K562 (cell line): ENCODE measurements at regions not wholly inside any gene's neighbourhood (a gene's known extent, or its start where the extent isn't known, plus 50 kb on each side); places are given as distances from the start of the nearest gene placed in this dataset.

Source experiments
- ATAC-seq: fragments of 200-7000 bp; cut with Tn5 transposase; 3 replicates; pipeline ENCODE4 v1.9.1; 2020; ENCODE audit warnings: moderate library complexity
- BruUV-seq: library from RNA; stranded (reverse); fragments of 400-500 nt; replicated peaks from 2 replicates; lab custom pipeline; 2021; lab: Mats Ljungman, UMichigan
- CTCF ChIA-PET: fragments of 300-600 bp; formaldehyde crosslinking; extraction: SDS; loops from one replicate; lab custom pipeline; 2021; ENCODE audit warnings: low intra/inter-chr PET ratio; lab: Yijun Ruan, JAX
- POLR2A ChIA-PET: fragments of 300-600, 350-650 bp; sonication (Branson Sonifier 250); formaldehyde crosslinking; extraction: SDS; loops from one replicate; lab custom pipeline; 2021; ENCODE audit warnings: antibody characterized with exemption, inconsistent platforms; lab: Yijun Ruan, JAX
- DNase-seq, 4 experiments: peaks; one replicate each; pipeline versions ENCODE4 v3.0.0 to v3.0.0-alpha.2; 2011 to 2018; ENCODE audit warnings: low spot score in 3 of 4, mixed read lengths in 3 of 4; ENCODE audit errors: extremely low read depth in 1 of 4
- FAIRE-seq: peaks from 2 replicates; lab custom pipeline; 2011; peaks lifted over from hg19 to GRCh38; lab: Jason Lieb, UNC
- H2AFZ ChIP-seq: 2 replicates; pipeline ENCODE4 v1.6.0; 2011; ENCODE audit warnings: low read depth, low read length, control low read depth, inconsistent platforms
- H3K27ac ChIP-seq: fragments of 200-600 bp; 3 replicates; pipeline ENCODE4 v1.8.0; 2011; ENCODE audit warnings: low read depth, mild to moderate bottlenecking, control low read depth, inconsistent platforms, low read length, moderate library complexity, mixed read lengths; ENCODE audit errors: extremely low read depth
- H3K27me3 ChIP-seq, 2 experiments: fragments of 300-600 bp in 1 of 2; 2 replicates in 1 of 2; 3 replicates in 1 of 2; pipeline versions ENCODE4 v1.6.0 to v1.8.0; 2011; ENCODE audit warnings: inconsistent platforms in 2 of 2, low read length in 2 of 2, mild to moderate bottlenecking in 1 of 2, mixed read lengths in 1 of 2, moderate library complexity in 1 of 2; ENCODE audit not compliant: control insufficient read depth in 2 of 2, insufficient read depth in 2 of 2
- H3K36me3 ChIP-seq: fragments of 300-600 bp; 3 replicates; pipeline ENCODE4 v1.8.0; 2011; ENCODE audit warnings: mild to moderate bottlenecking, low read length, inconsistent platforms; ENCODE audit not compliant: control insufficient read depth, insufficient read depth
- H3K4me1 ChIP-seq, 2 experiments: fragments of 200-600 bp in 1 of 2; replicated peaks in 1 of 2; 2 replicates in 1 of 2; 3 replicates in 1 of 2; pipeline versions ENCODE4 v1.5.1 to v1.8.0; 2011; ENCODE audit warnings: inconsistent platforms in 2 of 2, low read length in 2 of 2, mild to moderate bottlenecking in 1 of 2, mixed read lengths in 1 of 2, moderate library complexity in 1 of 2; ENCODE audit not compliant: control insufficient read depth in 2 of 2, insufficient read depth in 2 of 2
- H3K4me2 ChIP-seq: 2 replicates; pipeline ENCODE4 v1.6.1; 2011; ENCODE audit warnings: low read length, control low read depth, inconsistent platforms, mixed read lengths; ENCODE audit not compliant: insufficient read depth
- H3K4me3 ChIP-seq: fragments of 200-600 bp; sonication (generic), shearing (Covaris generic); 2 replicates; pipeline ENCODE4 v1.5.1; 2016; ENCODE audit warnings: control low read depth, inconsistent platforms
- H3K79me2 ChIP-seq: fragments of 200-600 bp; 3 replicates; pipeline ENCODE4 v1.8.0; 2011; ENCODE audit warnings: low read length, inconsistent platforms; ENCODE audit not compliant: control insufficient read depth, insufficient read depth
- H3K9ac ChIP-seq, 2 experiments: 2 replicates each; pipeline versions ENCODE4 v1.6.0 to v1.6.1; 2011; ENCODE audit warnings: low read depth in 2 of 2, low read length in 2 of 2, control low read depth in 1 of 2, inconsistent platforms in 1 of 2, mild to moderate bottlenecking in 1 of 2, mixed read lengths in 1 of 2; ENCODE audit not compliant: insufficient read depth in 1 of 2
- H3K9me1 ChIP-seq: one replicate; pipeline ENCODE4 v1.6.0; 2011; ENCODE audit warnings: inconsistent platforms, mild to moderate bottlenecking, low read length, moderate library complexity; ENCODE audit not compliant: control insufficient read depth, insufficient read depth
- H3K9me3 ChIP-seq: replicated peaks from 2 replicates; pipeline ENCODE4 v1.5.1; 2011; ENCODE audit warnings: low read depth, low read length, inconsistent platforms; ENCODE audit not compliant: control insufficient read depth, insufficient read depth
- H4K20me1 ChIP-seq: replicated peaks from 2 replicates; pipeline ENCODE4 v1.6.1; 2011; ENCODE audit warnings: low read length, inconsistent platforms, mixed read lengths; ENCODE audit not compliant: control insufficient read depth, insufficient read depth
- CREB1 ChIP-seq, 2 experiments: sonication (generic) in 1 of 2; formaldehyde crosslinking in 1 of 2; IDR thresholded peaks; 2 replicates each; pipeline versions ENCODE4 v1.6.1 to v1.8.0; 2012 to 2022; ENCODE audit warnings: inconsistent platforms in 1 of 2, mild to moderate bottlenecking in 1 of 2, missing genetic modification reagents in 1 of 2, moderate library complexity in 1 of 2
- GTF3C2 ChIP-seq: IDR thresholded peaks from 3 replicates; pipeline ENCODE4 v1.6.1; 2011; ENCODE audit warnings: borderline replicate concordance, mild to moderate bottlenecking, moderate library complexity; ENCODE audit not compliant: insufficient read length; ENCODE audit errors: extremely low read depth
- SMARCC2 ChIP-seq: fragments of 450-650 bp; IDR thresholded peaks from 2 replicates; pipeline ENCODE4 v1.6.1; 2017; ENCODE audit warnings: antibody characterized with exemption, moderate library complexity, mild to moderate bottlenecking, low read depth
- TCF7 ChIP-seq: sonication (generic); IDR thresholded peaks from 2 replicates; pipeline ENCODE4 v1.6.1; 2016; ENCODE audit warnings: antibody characterized with exemption, borderline replicate concordance
- WHSC1 ChIP-seq: IDR thresholded peaks from one replicate; pipeline ENCODE4 v1.6.1; 2012; ENCODE audit warnings: low read length, control low read depth, inconsistent platforms
- ZNF431 ChIP-seq: sonication (generic); formaldehyde crosslinking; IDR thresholded peaks from 2 replicates; pipeline ENCODE4 v1.8.0; 2022; ENCODE audit warnings: mild to moderate bottlenecking, missing genetic modification reagents
- WGBS: fragments of 100-300 bp; shearing (Covaris generic); methylation state at CpG from one replicate; pipeline ENCODE4 v1.1.6; 2016; ENCODE audit warnings: low coverage, mixed read lengths; ENCODE audit not compliant: insufficient coverage; ENCODE audit errors: missing lambda C conversion rate; 5-methylcytosine and 5-hydroxymethylcytosine counted together
- in situ Hi-C: fragments of 300-500 bp; cut with MboI; formaldehyde crosslinking; loops from 4 replicates; pipeline ENCODE4 v1.15.0; 2018; ENCODE audit warnings: inconsistent platforms, mixed read lengths
- intact Hi-C: fragments of 100-400 bp; cut with micrococcal nuclease; formaldehyde crosslinking; loops from 2 replicates; pipeline ENCODE4 v1.14.2; 2022

GRCh38 chr12:74889563-74890236 is 319.9 kb downstream of the KCNC2 start:
- Histone ChIP-seq H3K4me2 (no peak overlapping the region), H3K9me3 (no peaks in the 10 kb centered on the region), H3K9me1 (no peaks in the 10 kb centered on the region), H3K4me3 (no peak overlapping the region), H4K20me1 (no peaks in the 10 kb centered on the region), H2AFZ (no peak overlapping the region), H3K79me2 (no peaks in the 10 kb centered on the region), H3K9ac (no peak overlapping the region), H3K27me3 (no peaks in the 10 kb centered on the region), H3K27ac (no peak overlapping the region), H3K36me3 (no peaks in the 10 kb centered on the region), H3K4me1 (no peaks in the 10 kb centered on the region)
- DNase-seq (no peak), FAIRE-seq (no peak), ATAC-seq (no peak)
- ChIA-PET POLR2A (no interaction called here), CTCF (no interaction called here)
- no peak for TF ChIP-seq WHSC1
- no peak for TF ChIP-seq SMARCC2
- no peak for TF ChIP-seq CREB1 (IDR thresholded peaks at IDR 0.05)
- no peak for TF ChIP-seq CREB1 (CRISPR knock-in tag; IDR thresholded peaks at IDR 0.05)
- TF ChIP-seq ZNF431 (CRISPR knock-in tag): no peak
- no peak for TF ChIP-seq GTF3C2
- TF ChIP-seq TCF7: no peak
- 0% methylated on average over 3 of the region's 3 CpGs for WGBS
- intact Hi-C loops (no loop called here), in situ Hi-C loops (no loop called here)
- no TSS peak for BruUV-seq
